ENCODE measurements at regions not wholly inside any gene's neighbourhood (a gene's known extent, or its start where the extent isn't known, plus 50 kb on each side); places are given as distances from the start of the nearest gene placed in this dataset.

- no peak for DNase-seq
Observed at GRCh38 chr10:118838364-118838763, 83.6 kb upstream of the CACUL1 start.

GRCh38 chr10:118839348-118839747, 84.6 kb upstream of the CACUL1 start:
- DNase-seq, result no peak

- DNase-seq, result no peak
Observed at GRCh38 chr10:118840071-118840775, 85.5 kb upstream of the CACUL1 start.

- no peak for DNase-seq
Observed at GRCh38 chr10:118840776-118841468, 86.2 kb upstream of the CACUL1 start.

GRCh38 chr10:118841881-118842605, 87.3 kb upstream of the CACUL1 start:
- DNase-seq, result no peak

GRCh38 chr10:118842843-118843624, 88.3 kb upstream of the CACUL1 start:
- DNase-seq, result no peak

GRCh38 chr10:118843647-118844265, 89.0 kb upstream of the CACUL1 start:
- DNase-seq, result no peak

GRCh38 chr10:118844731-118845521, 90.2 kb upstream of the CACUL1 start:
- no peak for DNase-seq

- DNase-seq, result no peak
Observed at GRCh38 chr10:118845776-118846175, 91.0 kb upstream of the CACUL1 start.

- peak; percentile 22 for DNase-seq
Observed at GRCh38 chr10:118850418-118851061, 95.8 kb upstream of the CACUL1 start.

GRCh38 chr10:118851062-118852035, 96.6 kb upstream of the CACUL1 start:
- no peak for DNase-seq

- DNase-seq, result no peak
Observed at GRCh38 chr10:118853916-118854315, 99.1 kb upstream of the CACUL1 start.

GRCh38 chr10:118856106-118856505, 101.3 kb upstream of the CACUL1 start:
- DNase-seq, result no peak

GRCh38 chr10:118865998-118866693, 111.4 kb upstream of the CACUL1 start:
- DNase-seq, result no peak

- DNase-seq, result no peak
Observed at GRCh38 chr10:118867768-118868167, 113.0 kb upstream of the CACUL1 start.

- no peak for DNase-seq
Observed at GRCh38 chr10:118868589-118868988, 113.8 kb upstream of the CACUL1 start.

GRCh38 chr10:118870467-118871243, 115.9 kb upstream of the CACUL1 start:
- DNase-seq, result no peak

GRCh38 chr10:118871244-118871865, 116.6 kb upstream of the CACUL1 start:
- DNase-seq, result no peak
